ENCODE measurements at regions not wholly inside any gene's neighbourhood (a gene's known extent, or its start where the extent isn't known, plus 50 kb on each side); places are given as distances from the start of the nearest gene placed in this dataset.

DNA sequence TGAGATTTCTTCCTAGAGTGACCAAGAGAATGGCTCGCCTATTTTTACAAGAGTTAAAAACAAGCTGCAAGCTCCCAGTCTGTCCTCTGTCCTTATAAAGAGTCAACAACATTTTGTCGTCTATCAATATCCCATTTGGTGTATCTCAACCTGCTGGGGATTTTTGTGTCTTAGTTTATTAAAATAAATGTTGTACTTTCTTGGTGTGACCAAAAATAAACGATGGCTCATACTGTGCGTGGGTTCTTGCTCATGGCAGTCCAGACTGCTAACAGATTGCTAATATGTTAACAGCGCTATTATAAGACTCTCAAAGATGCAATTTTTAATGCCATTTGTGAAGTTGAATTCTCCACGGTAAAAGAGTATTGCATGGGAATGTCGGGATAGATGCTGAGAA, 569.9 kb downstream of the GABRG2 start:
- DNase-seq (ENCODE audit: low spot score in 2 of 2): no peak
- Histone ChIP-seq H3K36me3 (no peaks in the 10 kb centered on the region), H3K27ac (no peak overlapping the region), H3K9me3 (peaks cover 0 to 10% of the 10 kb centered on the region in 2 donors), H3K4me1 (no peaks in the 10 kb centered on the region), H3K4me3 (no peak overlapping the region), H3K27me3 (no peaks in the 10 kb centered on the region)
- TF ChIP-seq, protein P1, sequence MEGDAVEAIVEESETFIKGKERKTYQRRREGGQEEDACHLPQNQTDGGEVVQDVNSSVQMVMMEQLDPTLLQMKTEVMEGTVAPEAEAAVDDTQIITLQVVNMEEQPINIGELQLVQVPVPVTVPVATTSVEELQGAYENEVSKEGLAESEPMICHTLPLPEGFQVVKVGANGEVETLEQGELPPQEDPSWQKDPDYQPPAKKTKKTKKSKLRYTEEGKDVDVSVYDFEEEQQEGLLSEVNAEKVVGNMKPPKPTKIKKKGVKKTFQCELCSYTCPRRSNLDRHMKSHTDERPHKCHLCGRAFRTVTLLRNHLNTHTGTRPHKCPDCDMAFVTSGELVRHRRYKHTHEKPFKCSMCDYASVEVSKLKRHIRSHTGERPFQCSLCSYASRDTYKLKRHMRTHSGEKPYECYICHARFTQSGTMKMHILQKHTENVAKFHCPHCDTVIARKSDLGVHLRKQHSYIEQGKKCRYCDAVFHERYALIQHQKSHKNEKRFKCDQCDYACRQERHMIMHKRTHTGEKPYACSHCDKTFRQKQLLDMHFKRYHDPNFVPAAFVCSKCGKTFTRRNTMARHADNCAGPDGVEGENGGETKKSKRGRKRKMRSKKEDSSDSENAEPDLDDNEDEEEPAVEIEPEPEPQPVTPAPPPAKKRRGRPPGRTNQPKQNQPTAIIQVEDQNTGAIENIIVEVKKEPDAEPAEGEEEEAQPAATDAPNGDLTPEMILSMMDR (IDR thresholded peaks at IDR 0.05): no peak
- intact Hi-C loops (cut with DNase I): no loop called here

GRCh38 chr5:162638849-162639248, 571.3 kb downstream of the GABRG2 start:
- DNase-seq (ENCODE audit: low spot score in 2 of 2): no peak
- Histone ChIP-seq H3K9me3 (peaks cover 0 to 8% of the 10 kb centered on the region in 2 donors), H3K4me3 (no peak overlapping the region), H3K4me1 (no peaks in the 10 kb centered on the region), H3K36me3 (no peaks in the 10 kb centered on the region), H3K27ac (no peak overlapping the region), H3K27me3 (no peaks in the 10 kb centered on the region)
- TF ChIP-seq, protein P1 (IDR thresholded peaks at IDR 0.05): no peak
- intact Hi-C loops (cut with DNase I): no loop called here

GRCh38 chr5:162641142-162641813, 573.7 kb downstream of the GABRG2 start:
- intact Hi-C loops (cut with DNase I): no loop called here
- Histone ChIP-seq H3K9me3 (no peaks in the 10 kb centered on the region), H3K36me3 (no peaks in the 10 kb centered on the region), H3K4me3 (no peak overlapping the region), H3K4me1 (no peaks in the 10 kb centered on the region), H3K27me3 (no peaks in the 10 kb centered on the region), H3K27ac (no peak overlapping the region)
- DNase-seq (ENCODE audit: low spot score in 2 of 2): no peak
- TF ChIP-seq, protein P1 (IDR thresholded peaks at IDR 0.05): no peak

GRCh38 chr5:162654661-162655405, 587.3 kb downstream of the GABRG2 start:
- TF ChIP-seq, protein P1 (IDR thresholded peaks at IDR 0.05): no peak
- H3K36me3 ChIP-seq: no peaks in the 10 kb centered on the region
- H3K4me1 ChIP-seq: no peaks in the 10 kb centered on the region
- no peak overlapping the region for H3K27ac ChIP-seq
- no peak for DNase-seq (ENCODE audit: low spot score in 2 of 2)
- intact Hi-C loops (cut with DNase I): no loop called here
- H3K27me3 ChIP-seq: no peaks in the 10 kb centered on the region
- H3K4me3 ChIP-seq: no peak overlapping the region
- H3K9me3 ChIP-seq: peaks cover 0 to 7% of the 10 kb centered on the region in 2 donors

DNA sequence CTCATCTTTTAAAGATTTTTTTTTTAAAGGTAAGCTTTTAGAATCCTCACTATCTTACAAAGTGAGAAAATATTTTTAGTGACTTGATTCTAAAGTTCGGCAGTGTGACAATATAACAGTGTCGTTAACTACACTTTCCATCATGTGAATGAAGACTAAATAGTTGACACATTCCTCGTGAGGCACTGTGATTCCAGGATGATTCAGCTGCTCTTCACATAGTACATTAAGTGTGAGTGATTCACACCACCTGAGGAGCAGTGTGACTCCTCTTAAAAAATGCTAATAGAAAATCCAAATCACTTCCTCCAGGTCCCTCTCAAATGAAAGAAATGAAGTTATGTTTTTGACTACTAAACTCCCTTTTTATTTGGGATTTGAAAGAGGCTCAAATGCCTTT, 589.5 kb downstream of the GABRG2 start:
- H3K27me3 ChIP-seq: no peaks in the 10 kb centered on the region
- intact Hi-C loops (cut with DNase I): no loop called here
- DNase-seq (ENCODE audit: low spot score in 2 of 2): no peak
- no peaks in the 10 kb centered on the region for H3K36me3 ChIP-seq
- no peaks in the 10 kb centered on the region for H3K9me3 ChIP-seq
- H3K27ac ChIP-seq: no peak overlapping the region
- TF ChIP-seq, protein P1 (IDR thresholded peaks at IDR 0.05): no peak
- H3K4me1 ChIP-seq: no peaks in the 10 kb centered on the region
- H3K4me3 ChIP-seq: no peak overlapping the region
